Type B pancreatic cell (in vitro differentiated cells): ENCODE measurements at regions not wholly inside any gene's neighbourhood (a gene's known extent, or its start where the extent isn't known, plus 50 kb on each side); places are given as distances from the start of the nearest gene placed in this dataset.

Experiments used
- DNase-seq: peaks from one replicate; pipeline ENCODE4 v3.0.0; 2021; ENCODE audit warnings: mixed read lengths; ENCODE audit not compliant: unreplicated experiment; ENCODE audit errors: extremely low spot score
- H3K27ac Mint-ChIP-seq: 2 replicates; pipeline ENCODE4 v1.8.0; 2021; ENCODE audit warnings: mild to moderate bottlenecking, mixed read lengths
- H3K27me3 Mint-ChIP-seq: 2 replicates; pipeline ENCODE4 v1.8.0; 2021; ENCODE audit warnings: mixed read lengths
- H3K36me3 Mint-ChIP-seq: 2 replicates; pipeline ENCODE4 v1.8.0; 2021; ENCODE audit warnings: mixed read lengths
- H3K4me1 Mint-ChIP-seq: one replicate; pipeline ENCODE4 v1.8.0; 2021; ENCODE audit warnings: mixed read lengths; ENCODE audit not compliant: unreplicated experiment
- H3K4me3 Mint-ChIP-seq: 2 replicates; pipeline ENCODE4 v1.8.0; 2021; ENCODE audit warnings: mild to moderate bottlenecking, mixed read lengths
- H3K9me3 Mint-ChIP-seq: 2 replicates; pipeline ENCODE4 v1.8.0; 2021; ENCODE audit warnings: mixed read lengths
- CTCF ChIP-seq: fragments of 200-600 bp; sonication (generic); conservative IDR thresholded peaks from 2 replicates; pipeline ENCODE4 v1.5.0; 2021; ENCODE audit warnings: antibody characterized with exemption, mild to moderate bottlenecking

DNA sequence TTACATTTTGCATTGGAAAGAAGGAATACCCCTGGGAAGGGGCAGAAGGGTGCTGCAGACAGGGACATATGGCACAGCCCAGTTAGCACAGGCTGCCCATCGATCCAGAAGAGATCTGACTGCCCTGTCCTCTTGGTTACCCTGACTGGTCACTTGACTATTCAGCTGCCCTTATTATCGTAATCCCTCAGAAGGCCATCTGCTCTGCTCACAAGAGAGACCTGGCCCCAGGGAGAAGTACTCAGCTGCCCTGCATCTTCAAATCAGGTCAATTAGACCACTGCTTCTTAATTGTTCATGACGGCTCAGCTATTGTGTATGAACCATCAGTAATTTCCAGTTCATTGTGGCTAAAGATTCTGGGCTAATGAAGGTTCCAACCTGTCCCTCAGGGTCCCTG, 345.0 kb downstream of the TLE1 start:
- DNase-seq: no peak
- Mint-ChIP-seq H3K4me3 (no peak overlapping the region), H3K36me3 (no peaks in the 10 kb centered on the region), H3K4me1 (no peaks in the 10 kb centered on the region), H3K9me3 (no peaks in the 10 kb centered on the region), H3K27ac (no peak overlapping the region), H3K27me3 (no peaks in the 10 kb centered on the region)
- no peak for TF ChIP-seq CTCF

GRCh38 chr9:81335879-81336421, 353.4 kb downstream of the TLE1 start:
- no peaks in the 10 kb centered on the region for H3K4me1 Mint-ChIP-seq
- H3K27ac Mint-ChIP-seq: no peak overlapping the region
- no peak for DNase-seq
- no peaks in the 10 kb centered on the region for H3K36me3 Mint-ChIP-seq
- H3K4me3 Mint-ChIP-seq: no peak overlapping the region
- no peak for TF ChIP-seq CTCF
- peaks cover 10% of the 10 kb centered on the region for H3K9me3 Mint-ChIP-seq
- H3K27me3 Mint-ChIP-seq: no peaks in the 10 kb centered on the region

- Mint-ChIP-seq H3K36me3 (no peaks in the 10 kb centered on the region), H3K27ac (no peak overlapping the region), H3K27me3 (no peaks in the 10 kb centered on the region), H3K4me1 (no peaks in the 10 kb centered on the region), H3K4me3 (no peak overlapping the region), H3K9me3 (peaks cover 4% of the 10 kb centered on the region)
- TF ChIP-seq CTCF: no peak
- DNase-seq: no peak
These were observed 367.8 kb downstream of the TLE1 start for GRCh38 chr9:81321551-81321950.

DNA sequence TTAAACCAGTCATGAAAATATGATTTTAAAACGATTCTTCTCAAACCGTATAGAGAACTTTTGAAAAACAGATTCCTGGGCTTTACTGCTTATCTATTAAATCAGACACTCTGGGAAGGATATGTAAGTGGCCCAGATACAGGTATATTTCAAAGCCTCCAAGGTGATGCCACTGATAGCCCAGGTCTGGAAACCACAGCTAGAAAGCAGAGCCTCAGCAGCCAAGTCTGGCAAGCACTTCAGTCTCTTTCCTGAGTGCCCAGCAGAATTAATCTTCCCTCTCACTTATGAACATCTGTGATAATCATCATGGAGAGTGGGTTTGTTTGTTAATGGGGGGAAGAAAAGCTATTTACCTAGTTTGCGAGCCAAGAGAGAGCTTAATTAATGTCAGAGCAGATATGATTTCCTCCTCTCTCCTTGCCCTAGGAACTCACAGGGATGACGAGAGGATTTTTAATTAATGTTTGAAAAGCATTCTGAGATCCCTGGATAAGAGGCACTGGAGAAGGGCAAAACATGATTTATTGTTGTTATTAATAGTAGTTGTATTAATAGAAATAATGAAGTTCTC, 368.4 kb downstream of the TLE1 start:
- H3K27me3 Mint-ChIP-seq: no peaks in the 10 kb centered on the region
- DNase-seq: no peak
- H3K9me3 Mint-ChIP-seq: peaks cover 4% of the 10 kb centered on the region
- H3K4me1 Mint-ChIP-seq: no peaks in the 10 kb centered on the region
- no peak for TF ChIP-seq CTCF
- H3K27ac Mint-ChIP-seq: no peak overlapping the region
- H3K36me3 Mint-ChIP-seq: no peaks in the 10 kb centered on the region
- no peak overlapping the region for H3K4me3 Mint-ChIP-seq

- peaks cover 12% of the 10 kb centered on the region for H3K9me3 Mint-ChIP-seq
- H3K4me1 Mint-ChIP-seq: no peaks in the 10 kb centered on the region
- no peak for TF ChIP-seq CTCF
- H3K27me3 Mint-ChIP-seq: no peaks in the 10 kb centered on the region
- no peaks in the 10 kb centered on the region for H3K36me3 Mint-ChIP-seq
- no peak overlapping the region for H3K27ac Mint-ChIP-seq
- H3K4me3 Mint-ChIP-seq: no peak overlapping the region
- DNase-seq: no peak
These were observed 370.8 kb downstream of the TLE1 start for GRCh38 chr9:81318571-81318970.
